ENCODE measurements at regions not wholly inside any gene's neighbourhood (a gene's known extent, or its start where the extent isn't known, plus 50 kb on each side); places are given as distances from the start of the nearest gene placed in this dataset.

DNA sequence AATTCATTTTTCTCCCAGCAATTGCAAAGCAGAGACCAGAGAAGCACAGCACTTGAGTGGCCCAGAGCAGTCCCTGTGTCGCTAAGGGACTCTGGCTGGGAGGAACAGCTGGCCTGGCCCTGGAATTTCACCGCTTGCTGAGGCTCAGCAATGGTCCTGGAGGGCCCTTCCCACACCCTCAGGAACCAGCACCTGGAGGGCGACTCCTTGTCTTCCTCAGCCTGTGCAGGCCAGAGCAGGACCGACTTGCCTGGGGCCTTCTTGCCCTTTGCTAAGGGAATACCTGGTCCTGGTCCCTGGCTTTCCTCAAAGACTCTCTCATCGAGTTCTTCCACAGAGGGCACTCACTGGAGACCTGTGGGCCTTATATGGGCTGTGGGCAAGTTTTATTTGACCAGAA, 294.6 kb downstream of the RPLP1 start:
- no peak for DNase-seq

DNA sequence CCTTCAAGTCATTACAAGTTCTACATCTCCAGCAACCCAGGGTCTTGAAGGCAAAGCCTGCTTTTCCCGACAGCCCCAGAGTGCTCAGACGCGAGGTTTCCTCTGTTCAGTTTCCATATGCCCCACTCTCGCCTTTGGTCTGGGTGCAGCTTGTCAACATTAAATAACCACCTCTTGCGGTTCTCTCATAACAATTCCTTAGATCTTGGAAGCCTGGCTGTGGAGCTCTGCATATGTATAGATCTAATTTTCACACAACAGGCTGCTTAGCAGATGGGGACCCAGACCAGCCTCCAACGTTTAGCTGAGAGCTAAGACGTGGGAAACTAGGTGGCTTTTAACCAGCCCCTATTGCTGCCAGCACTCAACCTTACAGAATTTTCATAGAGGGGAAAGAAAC, 295.5 kb downstream of the RPLP1 start:
- no peak for DNase-seq

GRCh38 chr15:69748576-69749185, 296.1 kb downstream of the RPLP1 start:
- no peak for DNase-seq

- DNase-seq = no peak
Observed at GRCh38 chr15:69749274-69749673, 296.7 kb downstream of the RPLP1 start.

DNA sequence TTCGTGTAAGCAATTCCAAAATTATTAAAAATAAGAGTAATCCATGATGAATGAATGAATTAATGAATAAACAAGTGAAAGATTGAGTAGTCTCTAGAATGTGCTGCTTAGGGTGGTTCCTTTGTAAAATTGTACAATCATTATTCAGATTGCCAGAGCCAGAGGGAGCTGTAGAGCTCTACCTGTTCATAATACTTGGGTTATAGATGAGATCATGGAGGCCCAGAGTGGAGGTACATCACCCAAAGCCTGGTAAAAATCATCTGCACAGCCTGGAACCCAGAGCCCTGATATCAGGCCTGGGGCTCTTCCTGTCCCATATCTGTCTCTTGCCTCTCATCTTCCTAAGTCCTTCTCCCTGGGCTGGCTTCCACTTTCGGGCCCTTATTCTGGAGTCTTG, 297.2 kb downstream of the RPLP1 start:
- no peak for DNase-seq

GRCh38 chr15:69750253-69750652, 297.6 kb downstream of the RPLP1 start:
- no peak for DNase-seq

DNA sequence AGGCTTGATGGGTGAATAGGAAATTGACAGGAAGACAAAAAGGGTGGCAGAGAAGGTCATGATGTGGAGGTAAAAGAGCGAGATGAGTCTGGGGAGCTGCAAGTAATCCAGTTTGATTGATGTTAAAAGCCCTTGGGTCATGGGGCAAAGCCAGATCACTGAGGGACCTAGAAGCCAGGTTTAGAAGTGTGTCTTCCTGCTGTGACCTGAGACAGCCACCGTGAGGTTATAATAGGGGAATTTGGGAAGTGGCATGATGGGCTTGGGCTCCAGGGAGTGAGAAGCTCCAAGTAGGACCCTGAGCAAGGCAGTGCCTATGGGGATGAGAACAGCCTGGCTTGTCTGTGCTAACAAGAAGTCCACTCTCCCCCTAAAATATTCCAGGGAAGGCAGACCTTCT, 298.5 kb downstream of the RPLP1 start:
- DNase-seq = no peak

DNA sequence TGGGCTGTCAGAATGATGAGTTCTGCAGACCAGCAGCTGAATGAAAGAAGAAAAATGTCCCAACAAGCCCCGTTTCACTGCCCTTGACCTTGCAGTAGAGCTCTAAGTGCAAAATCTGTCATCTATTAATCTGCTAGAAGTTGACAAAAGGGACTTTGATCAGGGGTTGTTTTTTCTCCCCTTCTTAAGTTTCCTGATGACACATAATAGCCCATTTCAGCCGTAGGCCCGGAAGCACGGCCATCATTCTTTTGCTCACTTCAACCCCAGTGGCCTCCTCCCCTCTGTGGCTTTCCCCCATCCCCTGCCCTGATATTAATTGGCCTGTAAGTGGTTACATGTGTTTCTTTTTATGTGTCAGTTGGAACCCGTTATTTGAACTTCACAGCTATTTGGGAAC, 298.9 kb downstream of the RPLP1 start:
- DNase-seq = no peak

GRCh38 chr15:69753867-69754266, 301.2 kb downstream of the RPLP1 start:
- no peak for DNase-seq

- DNase-seq = no peak
Observed at GRCh38 chr15:69754313-69754712, 301.7 kb downstream of the RPLP1 start.

- DNase-seq = peak; percentile 22 to 95 (median 41)
Observed at GRCh38 chr15:69755551-69756310, 303.1 kb downstream of the RPLP1 start.

GRCh38 chr15:69756440-69756839, 303.8 kb downstream of the RPLP1 start:
- no peak for DNase-seq

DNA sequence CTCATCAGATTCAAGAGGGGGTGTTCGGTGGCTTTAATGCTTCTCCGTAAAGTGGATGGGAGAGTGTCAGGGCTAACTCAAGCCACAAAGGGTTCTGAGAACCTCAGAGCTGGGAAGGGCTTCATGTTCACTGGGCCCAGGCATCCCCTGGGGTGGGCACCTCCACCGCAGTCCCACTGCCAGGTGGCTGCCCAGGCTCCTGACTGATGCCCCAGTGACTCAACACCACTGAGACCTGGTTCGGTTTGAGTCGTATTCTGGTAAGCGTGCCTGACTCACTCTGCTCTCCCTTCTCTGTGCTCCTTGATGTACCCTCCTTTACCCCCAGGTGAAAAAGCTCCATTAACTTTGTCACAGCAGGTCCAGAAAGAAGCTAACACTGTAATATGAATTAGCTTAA, 304.6 kb downstream of the RPLP1 start:
- DNase-seq = peak in 1 of 5 donors; percentile 59

DNA sequence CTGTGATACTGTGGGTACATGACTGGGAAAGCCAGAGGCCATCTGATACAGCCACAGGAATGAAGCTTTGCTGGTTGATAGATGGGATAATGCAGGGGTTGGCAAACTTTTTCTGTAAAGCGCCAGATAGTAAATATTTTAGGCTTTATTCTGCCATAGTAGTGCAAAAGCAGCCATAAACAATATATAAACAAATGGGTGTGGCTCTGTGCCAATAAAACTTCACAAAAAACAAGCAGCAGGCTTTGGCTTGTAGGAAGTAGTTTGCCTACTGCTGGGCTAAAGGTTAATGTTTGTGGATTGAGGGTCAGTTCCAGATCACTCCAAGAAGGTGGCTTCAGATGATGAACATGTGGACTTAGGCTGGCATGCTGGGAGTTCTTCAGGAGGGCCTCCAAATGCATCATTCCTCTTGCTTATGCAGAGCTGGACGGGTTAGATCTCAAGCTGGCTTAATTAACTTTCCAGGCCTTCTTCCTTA, 305.7 kb downstream of the RPLP1 start:
- DNase-seq = no peak

- DNase-seq = peak; percentile 69 to 95 (median 80)
Observed at GRCh38 chr15:69758810-69759790, 306.5 kb downstream of the RPLP1 start.

DNA sequence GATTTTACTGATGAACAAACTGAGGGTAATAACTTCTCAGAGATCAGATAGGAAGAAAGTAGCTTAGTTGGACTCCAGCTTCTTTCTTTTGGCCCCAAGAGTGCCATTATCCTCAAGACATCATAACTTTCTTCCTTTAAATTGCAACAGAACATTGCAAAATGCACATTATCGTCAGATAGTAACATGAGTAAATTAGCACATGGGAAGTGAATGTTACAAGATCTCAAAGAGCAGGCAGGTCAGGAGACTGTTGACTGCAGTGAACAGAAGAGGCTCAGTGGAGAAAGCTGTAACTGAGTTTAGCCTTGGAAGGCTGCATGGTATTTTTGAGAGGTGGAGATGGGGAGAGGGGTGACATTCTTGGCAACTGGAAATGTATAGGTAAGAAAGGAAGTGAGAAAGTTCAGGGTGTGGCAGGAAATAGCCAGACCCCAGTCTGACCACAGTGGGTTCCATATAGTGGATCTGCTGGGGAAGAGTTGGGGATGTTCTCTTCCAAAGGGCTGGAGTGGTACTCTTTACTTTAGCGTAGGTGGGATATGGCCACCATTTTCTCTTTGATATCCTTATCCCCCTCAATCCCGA, 307.7 kb downstream of the RPLP1 start:
- no peak for DNase-seq

- peak; percentile 26 to 96 (median 61) for DNase-seq
Observed at GRCh38 chr15:69760890-69761568, 308.4 kb downstream of the RPLP1 start.

DNA sequence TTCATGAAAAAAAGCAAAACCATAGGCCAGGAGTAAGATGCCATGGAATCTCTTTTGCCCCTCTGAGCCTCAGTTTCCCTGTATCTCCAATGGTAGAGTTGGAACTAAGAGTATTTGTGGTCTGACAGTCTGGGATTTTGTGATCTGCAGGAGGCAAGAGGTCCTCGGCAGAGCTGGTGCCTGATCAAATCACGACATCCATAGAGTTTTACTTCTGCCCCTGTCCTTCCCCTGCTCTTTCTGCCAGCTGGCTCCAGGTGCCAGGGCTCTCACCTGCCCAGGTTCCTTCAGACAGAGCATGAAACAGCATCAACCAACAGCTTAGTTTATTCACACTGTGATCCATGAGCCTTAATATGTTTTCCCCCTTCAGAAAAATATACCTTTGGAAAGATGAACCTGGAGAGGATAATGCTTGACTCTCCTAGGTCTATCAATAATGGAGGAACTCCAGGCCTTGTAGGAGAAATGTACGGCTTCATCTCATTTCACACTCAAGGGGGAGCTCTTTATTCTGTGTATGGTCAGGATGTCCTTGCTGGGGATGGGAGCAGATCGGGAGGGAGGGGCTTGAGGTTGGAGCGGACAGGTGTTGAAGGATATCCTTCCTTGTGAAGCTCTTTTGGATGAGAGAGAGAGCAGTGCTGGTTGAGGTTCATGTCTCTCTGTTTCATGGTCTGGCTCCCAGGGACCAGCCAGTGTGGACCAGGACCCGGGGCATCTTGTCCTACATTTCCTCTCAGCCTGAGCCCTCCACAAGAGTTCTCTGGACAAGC, 309.9 kb downstream of the RPLP1 start:
- no peak for DNase-seq

DNA sequence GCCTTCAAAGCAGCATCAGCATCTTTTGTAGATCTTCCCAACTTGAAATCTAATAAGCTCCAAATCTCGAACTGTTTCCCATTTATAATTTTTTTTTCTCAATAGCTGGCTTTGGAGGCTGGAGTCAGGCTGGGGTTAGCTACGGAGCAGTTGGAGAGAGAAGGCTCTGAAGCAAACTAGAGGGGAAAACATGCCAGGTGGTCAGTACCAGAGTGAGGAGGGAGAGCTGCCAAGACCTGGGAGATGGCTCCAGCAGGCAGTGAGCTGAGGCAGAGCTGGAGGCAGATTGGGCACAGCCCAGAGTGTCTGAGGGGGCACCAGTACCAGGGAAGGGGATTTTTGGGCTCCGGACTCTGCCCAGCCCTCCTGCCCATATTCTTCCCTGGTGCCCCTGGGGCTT, 311.2 kb downstream of the RPLP1 start:
- no peak for DNase-seq

GRCh38 chr15:69766156-69766555, 313.5 kb downstream of the RPLP1 start:
- no peak for DNase-seq

DNA sequence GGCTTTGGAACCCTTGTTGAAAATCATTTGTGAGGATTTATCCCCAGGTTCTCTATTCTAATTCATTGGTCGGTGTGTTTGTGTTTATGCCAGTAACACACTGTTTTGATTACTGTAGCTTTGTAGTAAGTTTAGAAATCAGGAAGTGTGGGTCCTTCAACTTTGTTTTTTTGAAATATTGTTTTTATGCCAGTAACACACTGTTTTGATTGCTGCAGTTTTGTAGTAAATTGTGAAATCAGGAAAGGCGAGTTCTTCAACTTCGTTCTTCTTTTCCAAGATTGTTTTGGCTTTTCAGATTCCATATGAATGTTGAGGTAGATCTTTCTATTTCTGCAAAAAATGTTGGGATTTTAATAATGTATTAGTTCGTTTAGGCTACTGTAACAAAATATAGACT, 314.6 kb downstream of the RPLP1 start:
- DNase-seq = no peak

Data from T-helper 1 cell (primary cell).